ENCODE measurements at regions not wholly inside any gene's neighbourhood (a gene's known extent, or its start where the extent isn't known, plus 50 kb on each side); places are given as distances from the start of the nearest gene placed in this dataset.
A peak's percentile ranks its signal among the peaks of the same experiment; 100 is the strongest.

GRCh38 chr12:78555802-78556201, 308.8 kb upstream of the SYT1 start:
- Histone ChIP-seq H3K36me3 (ENCODE audit: control insufficient read depth in 2 of 2, insufficient read depth in 2 of 2, low read length in 1 of 2) (no peaks in the 10 kb centered on the region), H3K27ac (ENCODE audit: low read depth in 1 of 2, low read length in 1 of 2) (no peak overlapping the region), H3K27me3 (ENCODE audit: control insufficient read depth in 2 of 2, insufficient read depth in 1 of 2, low read length in 1 of 2) (no peaks in the 10 kb centered on the region), H3K4me3 (ENCODE audit: low read length in 2 of 2) (no peak overlapping the region), H3K4me1 (ENCODE audit: control insufficient read depth in 2 of 2, insufficient read depth in 2 of 2, low read length in 2 of 2) (no peaks in the 10 kb centered on the region), H3K9me3 (ENCODE audit: control insufficient read depth in 2 of 2, insufficient read depth in 1 of 2, low read length in 1 of 2) (no peaks in the 10 kb centered on the region)
- DNase-seq (ENCODE audit: low read depth in 6 of 9, low spot score in 9 of 9), result no peak

GRCh38 chr12:78556651-78557050, 307.9 kb upstream of the SYT1 start:
- Histone ChIP-seq H3K27ac (ENCODE audit: low read depth in 1 of 2, low read length in 1 of 2) (no peak overlapping the region), H3K27me3 (ENCODE audit: control insufficient read depth in 2 of 2, insufficient read depth in 1 of 2, low read length in 1 of 2) (no peaks in the 10 kb centered on the region), H3K36me3 (ENCODE audit: control insufficient read depth in 2 of 2, insufficient read depth in 2 of 2, low read length in 1 of 2) (no peaks in the 10 kb centered on the region), H3K9me3 (ENCODE audit: control insufficient read depth in 2 of 2, insufficient read depth in 1 of 2, low read length in 1 of 2) (no peaks in the 10 kb centered on the region), H3K4me3 (ENCODE audit: low read length in 2 of 2) (no peak overlapping the region), H3K4me1 (ENCODE audit: control insufficient read depth in 2 of 2, insufficient read depth in 2 of 2, low read length in 2 of 2) (no peaks in the 10 kb centered on the region)
- DNase-seq (ENCODE audit: low read depth in 6 of 9, low spot score in 9 of 9), result no peak
- 96% methylated on average over 2 of the region's 2 CpGs for WGBS

DNA sequence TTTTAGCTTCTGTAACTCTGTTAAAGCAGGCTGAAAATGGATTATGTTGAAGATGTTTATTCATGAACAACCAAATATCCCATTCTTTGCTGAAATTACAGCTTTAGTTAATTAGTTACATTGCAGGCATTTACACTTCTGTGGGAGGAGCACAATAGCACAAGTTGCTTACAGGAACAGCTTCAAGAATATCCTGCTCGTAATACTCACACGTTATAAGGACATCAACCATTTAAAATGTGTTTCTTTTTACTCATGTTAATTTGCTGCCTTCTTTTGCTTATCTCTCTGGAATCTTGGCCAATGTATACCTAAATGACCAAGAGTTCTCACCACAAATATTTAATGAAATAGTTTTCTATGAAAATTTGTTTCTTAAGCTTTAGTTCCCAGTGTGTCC, 305.2 kb upstream of the SYT1 start:
- Histone ChIP-seq H3K27ac (ENCODE audit: low read depth in 1 of 2, low read length in 1 of 2) (no peak overlapping the region), H3K4me3 (ENCODE audit: low read length in 2 of 2) (no peak overlapping the region), H3K36me3 (ENCODE audit: control insufficient read depth in 2 of 2, insufficient read depth in 2 of 2, low read length in 1 of 2) (no peaks in the 10 kb centered on the region), H3K4me1 (ENCODE audit: control insufficient read depth in 2 of 2, insufficient read depth in 2 of 2, low read length in 2 of 2) (no peaks in the 10 kb centered on the region), H3K9me3 (ENCODE audit: control insufficient read depth in 2 of 2, insufficient read depth in 1 of 2, low read length in 1 of 2) (no peaks in the 10 kb centered on the region), H3K27me3 (ENCODE audit: control insufficient read depth in 2 of 2, insufficient read depth in 1 of 2, low read length in 1 of 2) (no peaks in the 10 kb centered on the region)
- no peak for DNase-seq (ENCODE audit: low read depth in 6 of 9, low spot score in 9 of 9)
- 91% methylated on average over 2 of the region's 2 CpGs for WGBS

- no peak for DNase-seq (ENCODE audit: low read depth in 6 of 9, low spot score in 9 of 9)
- H3K9me3 ChIP-seq (ENCODE audit: control insufficient read depth in 2 of 2, insufficient read depth in 1 of 2, low read length in 1 of 2), result no peaks in the 10 kb centered on the region
- H3K27me3 ChIP-seq (ENCODE audit: control insufficient read depth in 2 of 2, insufficient read depth in 1 of 2, low read length in 1 of 2), result no peaks in the 10 kb centered on the region
Observed at GRCh38 chr12:78559886-78560285, 304.7 kb upstream of the SYT1 start.

GRCh38 chr12:78560633-78561032, 303.9 kb upstream of the SYT1 start:
- H3K36me3 ChIP-seq (ENCODE audit: control insufficient read depth in 2 of 2, insufficient read depth in 2 of 2, low read length in 1 of 2), result no peaks in the 10 kb centered on the region
- 96% methylated on average over 5 of the region's 5 CpGs for WGBS
- H3K4me3 ChIP-seq (ENCODE audit: low read length in 2 of 2), result no peak overlapping the region
- DNase-seq (ENCODE audit: low read depth in 6 of 9, low spot score in 9 of 9), result no peak
- H3K9me3 ChIP-seq (ENCODE audit: control insufficient read depth in 2 of 2, insufficient read depth in 1 of 2, low read length in 1 of 2), result no peaks in the 10 kb centered on the region
- H3K27me3 ChIP-seq (ENCODE audit: control insufficient read depth in 2 of 2, insufficient read depth in 1 of 2, low read length in 1 of 2), result no peaks in the 10 kb centered on the region
- H3K4me1 ChIP-seq (ENCODE audit: control insufficient read depth in 2 of 2, insufficient read depth in 2 of 2, low read length in 2 of 2), result no peaks in the 10 kb centered on the region
- H3K27ac ChIP-seq (ENCODE audit: low read depth in 1 of 2, low read length in 1 of 2), result no peak overlapping the region

More at GRCh38 chr12:78559886-78560285, 304.7 kb upstream of the SYT1 start:
- Histone ChIP-seq H3K4me3 (ENCODE audit: low read length in 2 of 2) (no peak overlapping the region), H3K36me3 (ENCODE audit: control insufficient read depth in 2 of 2, insufficient read depth in 2 of 2, low read length in 1 of 2) (no peaks in the 10 kb centered on the region), H3K4me1 (ENCODE audit: control insufficient read depth in 2 of 2, insufficient read depth in 2 of 2, low read length in 2 of 2) (no peaks in the 10 kb centered on the region), H3K27ac (ENCODE audit: low read depth in 1 of 2, low read length in 1 of 2) (no peak overlapping the region)

GRCh38 chr12:78562368-78563205, 302.0 kb upstream of the SYT1 start:
- Histone ChIP-seq H3K27me3 (ENCODE audit: control insufficient read depth in 2 of 2, insufficient read depth in 1 of 2, low read length in 1 of 2) (no peaks in the 10 kb centered on the region), H3K4me1 (ENCODE audit: control insufficient read depth in 2 of 2, insufficient read depth in 2 of 2, low read length in 2 of 2) (no peaks in the 10 kb centered on the region), H3K9me3 (ENCODE audit: control insufficient read depth in 2 of 2, insufficient read depth in 1 of 2, low read length in 1 of 2) (no peaks in the 10 kb centered on the region), H3K36me3 (ENCODE audit: control insufficient read depth in 2 of 2, insufficient read depth in 2 of 2, low read length in 1 of 2) (no peaks in the 10 kb centered on the region), H3K4me3 (ENCODE audit: low read length in 2 of 2) (no peak overlapping the region), H3K27ac (ENCODE audit: low read depth in 1 of 2, low read length in 1 of 2) (no peak overlapping the region)
- DNase-seq (ENCODE audit: low read depth in 6 of 9, low spot score in 9 of 9), result peak in 2 of 9 donors; percentile 7 to 20
- WGBS, result 83% methylated on average over 2 of the region's 2 CpGs

DNA sequence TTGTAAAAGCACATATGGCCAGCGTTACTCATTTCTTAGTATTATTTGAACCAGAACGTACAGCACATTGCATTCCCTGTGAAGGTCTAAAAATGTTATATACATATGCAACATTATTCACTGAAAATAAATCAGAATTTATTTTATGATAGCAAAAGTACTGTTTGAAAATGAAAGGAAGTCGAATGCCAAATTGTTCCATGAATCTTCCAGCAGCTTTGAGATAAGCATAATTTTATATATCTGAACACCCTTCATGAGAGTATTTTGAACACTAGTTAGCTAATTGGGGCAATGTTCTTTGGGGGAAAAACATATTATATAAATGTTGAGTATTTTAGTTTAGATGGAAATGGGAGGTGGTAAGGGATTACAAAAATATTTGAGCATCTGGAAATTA, 300.7 kb upstream of the SYT1 start:
- Histone ChIP-seq H3K4me3 (ENCODE audit: low read length in 2 of 2) (no peak overlapping the region), H3K4me1 (ENCODE audit: control insufficient read depth in 2 of 2, insufficient read depth in 2 of 2, low read length in 2 of 2) (no peaks in the 10 kb centered on the region), H3K9me3 (ENCODE audit: control insufficient read depth in 2 of 2, insufficient read depth in 1 of 2, low read length in 1 of 2) (no peaks in the 10 kb centered on the region), H3K27me3 (ENCODE audit: control insufficient read depth in 2 of 2, insufficient read depth in 1 of 2, low read length in 1 of 2) (no peaks in the 10 kb centered on the region), H3K27ac (ENCODE audit: low read depth in 1 of 2, low read length in 1 of 2) (no peak overlapping the region), H3K36me3 (ENCODE audit: control insufficient read depth in 2 of 2, insufficient read depth in 2 of 2, low read length in 1 of 2) (no peaks in the 10 kb centered on the region)
- 88% methylated on average over 3 of the region's 3 CpGs for WGBS
- DNase-seq (ENCODE audit: low read depth in 6 of 9, low spot score in 9 of 9), result no peak

DNA sequence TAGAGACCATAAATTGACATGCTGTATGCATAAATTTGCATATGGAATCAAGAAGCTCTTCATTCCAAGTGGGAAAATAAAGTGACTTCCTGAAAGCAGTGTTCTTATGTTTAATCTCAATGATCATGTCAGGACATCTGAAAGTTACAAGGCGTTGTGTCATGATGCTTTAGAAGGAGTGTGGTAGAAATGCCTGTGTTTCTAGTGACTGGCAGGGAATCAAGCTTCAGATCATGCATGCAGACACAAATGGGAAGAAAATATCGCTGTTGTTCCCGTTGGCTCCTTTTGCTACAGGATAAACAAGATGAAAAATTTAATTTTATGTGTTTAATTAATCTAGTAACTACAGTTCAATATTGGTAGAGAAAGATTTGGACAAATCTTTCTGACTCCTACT, 298.1 kb upstream of the SYT1 start:
- no peak overlapping the region for H3K4me3 ChIP-seq (ENCODE audit: low read length in 2 of 2)
- no peaks in the 10 kb centered on the region for H3K36me3 ChIP-seq (ENCODE audit: control insufficient read depth in 2 of 2, insufficient read depth in 2 of 2, low read length in 1 of 2)
- DNase-seq (ENCODE audit: low read depth in 6 of 9, low spot score in 9 of 9), result no peak
- no peak overlapping the region for H3K27ac ChIP-seq (ENCODE audit: low read depth in 1 of 2, low read length in 1 of 2)
- H3K4me1 ChIP-seq (ENCODE audit: control insufficient read depth in 2 of 2, insufficient read depth in 2 of 2, low read length in 2 of 2), result no peaks in the 10 kb centered on the region
- no peaks in the 10 kb centered on the region for H3K9me3 ChIP-seq (ENCODE audit: control insufficient read depth in 2 of 2, insufficient read depth in 1 of 2, low read length in 1 of 2)
- H3K27me3 ChIP-seq (ENCODE audit: control insufficient read depth in 2 of 2, insufficient read depth in 1 of 2, low read length in 1 of 2), result no peaks in the 10 kb centered on the region
- WGBS, result 76% methylated on average over 3 of the region's 3 CpGs

- Histone ChIP-seq H3K9me3 (ENCODE audit: control insufficient read depth in 2 of 2, insufficient read depth in 1 of 2, low read length in 1 of 2) (no peaks in the 10 kb centered on the region), H3K27ac (ENCODE audit: low read depth in 1 of 2, low read length in 1 of 2) (no peak overlapping the region), H3K36me3 (ENCODE audit: control insufficient read depth in 2 of 2, insufficient read depth in 2 of 2, low read length in 1 of 2) (no peaks in the 10 kb centered on the region), H3K4me3 (ENCODE audit: low read length in 2 of 2) (no peak overlapping the region), H3K4me1 (ENCODE audit: control insufficient read depth in 2 of 2, insufficient read depth in 2 of 2, low read length in 2 of 2) (no peaks in the 10 kb centered on the region), H3K27me3 (ENCODE audit: control insufficient read depth in 2 of 2, insufficient read depth in 1 of 2, low read length in 1 of 2) (no peaks in the 10 kb centered on the region)
- no peak for DNase-seq (ENCODE audit: low read depth in 6 of 9, low spot score in 9 of 9)
- WGBS, result 90% methylated on average over 2 of the region's 2 CpGs
Observed at GRCh38 chr12:78568321-78569020, 296.1 kb upstream of the SYT1 start.

Measured in thymus (tissue), 11 donors.